GM23338 (cell line): ENCODE measurements at regions not wholly inside any gene's neighbourhood (a gene's known extent, or its start where the extent isn't known, plus 50 kb on each side); places are given as distances from the start of the nearest gene placed in this dataset.

Experiments used
- CREB1 ChIP-seq: fragments of 250-450 bp; sonication (Bioruptor Pico); IDR thresholded peaks from 2 replicates; pipeline ENCODE4 v1.5.0; 2020; ENCODE audit warnings: low read depth, mild to moderate bottlenecking, moderate library complexity
- CTCF ChIP-seq, 2 experiments: fragments of 200-600 bp in 1 of 2; sonication (generic) in 1 of 2; conservative IDR thresholded peaks; 2 replicates each; pipeline versions ENCODE4 v1.5.1 to v1.6.1; 2016 to 2017; ENCODE audit warnings: antibody characterized with exemption in 2 of 2, low read depth in 2 of 2, mild to moderate bottlenecking in 2 of 2, moderate library complexity in 1 of 2
- EZH2 ChIP-seq: fragments of 200-600 bp; sonication (generic); IDR thresholded peaks from one replicate; pipeline ENCODE4 v1.8.0; 2017; ENCODE audit warnings: antibody characterized with exemption, mild to moderate bottlenecking, low read depth; ENCODE audit not compliant: unreplicated experiment
- EZH2phosphoT487 ChIP-seq: fragments of 200-600 bp; sonication (generic); IDR thresholded peaks from one replicate; pipeline ENCODE4 v1.8.1; 2018; ENCODE audit warnings: antibody characterized with exemption; ENCODE audit not compliant: unreplicated experiment
- JUNB ChIP-seq: IDR thresholded peaks from one replicate; pipeline ENCODE4 v1.6.1; 2016; ENCODE audit warnings: antibody characterized with exemption; ENCODE audit not compliant: unreplicated experiment
- POLR2AphosphoS5 ChIP-seq: IDR thresholded peaks from 2 replicates; pipeline ENCODE4 v1.6.1; 2016; ENCODE audit warnings: antibody characterized with exemption, low read depth
- STAT1 ChIP-seq: IDR thresholded peaks from one replicate; pipeline ENCODE4 v1.6.1; 2016; ENCODE audit warnings: antibody characterized with exemption; ENCODE audit not compliant: unreplicated experiment
- TF ChIP-seq, protein P1 (sequence below): fragments of 250-450 bp; sonication (Bioruptor Pico); IDR thresholded peaks from 2 replicates; pipeline ENCODE4 v1.5.0; 2020; ENCODE audit warnings: mild to moderate bottlenecking, moderate library complexity
- TF ChIP-seq, protein P2 (sequence below): IDR thresholded peaks from one replicate; pipeline ENCODE4 v1.6.1; 2018; ENCODE audit warnings: antibody characterized with exemption; ENCODE audit not compliant: unreplicated experiment

- TF ChIP-seq CTCF (conservative IDR thresholded peaks at IDR 0.05; ENCODE audit: low read depth in 2 of 2) (no peak), POLR2AphosphoS5 (no peak), EZH2phosphoT487 (no peak), CREB1 (CRISPR knock-in tag) (no peak), JUNB (no peak), EZH2 (no peak), STAT1 (no peak)
- TF ChIP-seq, protein P1, sequence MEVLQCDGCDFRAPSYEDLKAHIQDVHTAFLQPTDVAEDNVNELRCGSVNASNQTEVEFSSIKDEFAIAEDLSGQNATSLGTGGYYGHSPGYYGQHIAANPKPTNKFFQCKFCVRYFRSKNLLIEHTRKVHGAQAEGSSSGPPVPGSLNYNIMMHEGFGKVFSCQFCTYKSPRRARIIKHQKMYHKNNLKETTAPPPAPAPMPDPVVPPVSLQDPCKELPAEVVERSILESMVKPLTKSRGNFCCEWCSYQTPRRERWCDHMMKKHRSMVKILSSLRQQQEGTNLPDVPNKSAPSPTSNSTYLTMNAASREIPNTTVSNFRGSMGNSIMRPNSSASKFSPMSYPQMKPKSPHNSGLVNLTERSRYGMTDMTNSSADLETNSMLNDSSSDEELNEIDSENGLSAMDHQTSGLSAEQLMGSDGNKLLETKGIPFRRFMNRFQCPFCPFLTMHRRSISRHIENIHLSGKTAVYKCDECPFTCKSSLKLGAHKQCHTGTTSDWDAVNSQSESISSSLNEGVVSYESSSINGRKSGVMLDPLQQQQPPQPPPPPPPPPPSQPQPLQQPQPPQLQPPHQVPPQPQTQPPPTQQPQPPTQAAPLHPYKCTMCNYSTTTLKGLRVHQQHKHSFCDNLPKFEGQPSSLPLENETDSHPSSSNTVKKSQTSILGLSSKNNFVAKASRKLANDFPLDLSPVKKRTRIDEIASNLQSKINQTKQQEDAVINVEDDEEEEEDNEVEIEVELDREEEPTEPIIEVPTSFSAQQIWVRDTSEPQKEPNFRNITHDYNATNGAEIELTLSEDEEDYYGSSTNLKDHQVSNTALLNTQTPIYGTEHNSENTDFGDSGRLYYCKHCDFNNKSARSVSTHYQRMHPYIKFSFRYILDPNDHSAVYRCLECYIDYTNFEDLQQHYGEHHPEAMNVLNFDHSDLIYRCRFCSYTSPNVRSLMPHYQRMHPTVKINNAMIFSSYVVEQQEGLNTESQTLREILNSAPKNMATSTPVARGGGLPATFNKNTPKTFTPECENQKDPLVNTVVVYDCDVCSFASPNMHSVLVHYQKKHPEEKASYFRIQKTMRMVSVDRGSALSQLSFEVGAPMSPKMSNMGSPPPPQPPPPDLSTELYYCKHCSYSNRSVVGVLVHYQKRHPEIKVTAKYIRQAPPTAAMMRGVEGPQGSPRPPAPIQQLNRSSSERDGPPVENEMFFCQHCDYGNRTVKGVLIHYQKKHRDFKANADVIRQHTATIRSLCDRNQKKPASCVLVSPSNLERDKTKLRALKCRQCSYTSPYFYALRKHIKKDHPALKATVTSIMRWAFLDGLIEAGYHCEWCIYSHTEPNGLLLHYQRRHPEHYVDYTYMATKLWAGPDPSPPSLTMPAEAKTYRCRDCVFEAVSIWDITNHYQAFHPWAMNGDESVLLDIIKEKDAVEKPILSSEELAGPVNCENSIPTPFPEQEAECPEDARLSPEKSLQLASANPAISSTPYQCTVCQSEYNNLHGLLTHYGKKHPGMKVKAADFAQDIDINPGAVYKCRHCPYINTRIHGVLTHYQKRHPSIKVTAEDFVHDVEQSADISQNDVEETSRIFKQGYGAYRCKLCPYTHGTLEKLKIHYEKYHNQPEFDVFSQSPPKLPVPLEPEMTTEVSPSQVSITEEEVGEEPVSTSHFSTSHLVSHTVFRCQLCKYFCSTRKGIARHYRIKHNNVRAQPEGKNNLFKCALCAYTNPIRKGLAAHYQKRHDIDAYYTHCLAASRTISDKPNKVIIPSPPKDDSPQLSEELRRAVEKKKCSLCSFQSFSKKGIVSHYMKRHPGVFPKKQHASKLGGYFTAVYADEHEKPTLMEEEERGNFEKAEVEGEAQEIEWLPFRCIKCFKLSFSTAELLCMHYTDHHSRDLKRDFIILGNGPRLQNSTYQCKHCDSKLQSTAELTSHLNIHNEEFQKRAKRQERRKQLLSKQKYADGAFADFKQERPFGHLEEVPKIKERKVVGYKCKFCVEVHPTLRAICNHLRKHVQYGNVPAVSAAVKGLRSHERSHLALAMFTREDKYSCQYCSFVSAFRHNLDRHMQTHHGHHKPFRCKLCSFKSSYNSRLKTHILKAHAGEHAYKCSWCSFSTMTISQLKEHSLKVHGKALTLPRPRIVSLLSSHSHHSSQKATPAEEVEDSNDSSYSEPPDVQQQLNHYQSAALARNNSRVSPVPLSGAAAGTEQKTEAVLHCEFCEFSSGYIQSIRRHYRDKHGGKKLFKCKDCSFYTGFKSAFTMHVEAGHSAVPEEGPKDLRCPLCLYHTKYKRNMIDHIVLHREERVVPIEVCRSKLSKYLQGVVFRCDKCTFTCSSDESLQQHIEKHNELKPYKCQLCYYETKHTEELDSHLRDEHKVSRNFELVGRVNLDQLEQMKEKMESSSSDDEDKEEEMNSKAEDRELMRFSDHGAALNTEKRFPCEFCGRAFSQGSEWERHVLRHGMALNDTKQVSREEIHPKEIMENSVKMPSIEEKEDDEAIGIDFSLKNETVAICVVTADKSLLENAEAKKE (CRISPR knock-in tag), result no peak
- TF ChIP-seq, protein P2, sequence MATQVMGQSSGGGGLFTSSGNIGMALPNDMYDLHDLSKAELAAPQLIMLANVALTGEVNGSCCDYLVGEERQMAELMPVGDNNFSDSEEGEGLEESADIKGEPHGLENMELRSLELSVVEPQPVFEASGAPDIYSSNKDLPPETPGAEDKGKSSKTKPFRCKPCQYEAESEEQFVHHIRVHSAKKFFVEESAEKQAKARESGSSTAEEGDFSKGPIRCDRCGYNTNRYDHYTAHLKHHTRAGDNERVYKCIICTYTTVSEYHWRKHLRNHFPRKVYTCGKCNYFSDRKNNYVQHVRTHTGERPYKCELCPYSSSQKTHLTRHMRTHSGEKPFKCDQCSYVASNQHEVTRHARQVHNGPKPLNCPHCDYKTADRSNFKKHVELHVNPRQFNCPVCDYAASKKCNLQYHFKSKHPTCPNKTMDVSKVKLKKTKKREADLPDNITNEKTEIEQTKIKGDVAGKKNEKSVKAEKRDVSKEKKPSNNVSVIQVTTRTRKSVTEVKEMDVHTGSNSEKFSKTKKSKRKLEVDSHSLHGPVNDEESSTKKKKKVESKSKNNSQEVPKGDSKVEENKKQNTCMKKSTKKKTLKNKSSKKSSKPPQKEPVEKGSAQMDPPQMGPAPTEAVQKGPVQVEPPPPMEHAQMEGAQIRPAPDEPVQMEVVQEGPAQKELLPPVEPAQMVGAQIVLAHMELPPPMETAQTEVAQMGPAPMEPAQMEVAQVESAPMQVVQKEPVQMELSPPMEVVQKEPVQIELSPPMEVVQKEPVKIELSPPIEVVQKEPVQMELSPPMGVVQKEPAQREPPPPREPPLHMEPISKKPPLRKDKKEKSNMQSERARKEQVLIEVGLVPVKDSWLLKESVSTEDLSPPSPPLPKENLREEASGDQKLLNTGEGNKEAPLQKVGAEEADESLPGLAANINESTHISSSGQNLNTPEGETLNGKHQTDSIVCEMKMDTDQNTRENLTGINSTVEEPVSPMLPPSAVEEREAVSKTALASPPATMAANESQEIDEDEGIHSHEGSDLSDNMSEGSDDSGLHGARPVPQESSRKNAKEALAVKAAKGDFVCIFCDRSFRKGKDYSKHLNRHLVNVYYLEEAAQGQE, result no peak
These were observed 164.2 kb upstream of the NBEA start for GRCh38 chr13:34777914-34778303.
